Right lobe of liver (tissue), 6 donors: ENCODE measurements at regions not wholly inside any gene's neighbourhood (a gene's known extent, or its start where the extent isn't known, plus 50 kb on each side); places are given as distances from the start of the nearest gene placed in this dataset.
"Not testable (repeated sequence)": the region's sequence is repeated elsewhere in the genome, so short reads cannot be mapped to it uniquely, and the experiment has no call there.

Source experiments
- ATAC-seq, 4 donors: fragments of 200-7000 bp; cut with Tn5 transposase; one replicate each; pipeline ENCODE4 v1.9.1; 2020; ENCODE audit warnings: mild to moderate bottlenecking in 4 of 4, moderate library complexity in 4 of 4
- DNase-seq, 3 donors: peaks; one replicate each; pipeline ENCODE4 v3.0.0-alpha.2; 2020
- H3K27ac ChIP-seq, 3 donors: fragments of 200-600 bp; one replicate each; pipeline ENCODE4 v1.8.0; 2022
- H3K27me3 ChIP-seq, 2 donors: fragments of 200-600 bp; one replicate each; pipeline ENCODE4 v1.8.0; 2022
- H3K36me3 ChIP-seq, 4 donors: fragments of 200-600 bp; sonication (generic) in 1 of 4; one replicate each; pipeline versions ENCODE4 v1.5.1 to v1.8.0; 2017 to 2022; ENCODE audit warnings: control low read depth in 1 of 4
- H3K4me1 ChIP-seq, 4 donors: fragments of 200-600 bp; sonication (generic) in 1 of 4; one replicate each; pipeline versions ENCODE4 v1.5.1 to v1.8.0; 2017 to 2022; ENCODE audit warnings: control low read depth in 1 of 4
- H3K4me3 ChIP-seq, 3 donors: fragments of 200-600 bp; one replicate each; pipeline ENCODE4 v1.8.0; 2022
- H3K9me3 ChIP-seq, 4 donors: fragments of 200-600 bp; sonication (generic) in 1 of 4; one replicate each; pipeline versions ENCODE4 v1.5.1 to v1.8.0; 2017 to 2022; ENCODE audit warnings: control low read depth in 1 of 4
- POLR2A ChIP-seq: fragments of 450-650 bp; IDR thresholded peaks from one replicate; pipeline ENCODE4 v1.6.1; 2017; ENCODE audit warnings: antibody characterized with exemption, mild to moderate bottlenecking
- WGBS: methylation state at CpG from one replicate; pipeline ENCODE4 v1.1.6; 2018; ENCODE audit warnings: low coverage, low lambda C conversion rate; ENCODE audit not compliant: insufficient coverage; ENCODE audit errors: missing lambda C conversion rate; 5-methylcytosine and 5-hydroxymethylcytosine counted together
- intact Hi-C, 2 donors: fragments of 100-400 bp; cut with DNase I; formaldehyde crosslinking; loops; one replicate each; pipeline versions ENCODE4 v1.11.2 to v1.14.1; 2022
- TF ChIP-seq, protein P1 (sequence below), 4 donors: fragments of 200-600 bp in 3 of 4; fragments of 450-650 bp in 1 of 4; IDR thresholded peaks; one replicate each; pipeline versions ENCODE4 v1.5.1 to v1.8.0; 2016 to 2022; ENCODE audit warnings: antibody characterized with exemption in 4 of 4, mild to moderate bottlenecking in 2 of 4
- donor health status: DM: no; HTN: yes; CAD: no.
- donor health status: DM: no; HTN: no; CAD: no.
- donor health status: DM: no; HTN: no; CAD: no.
- donor health status: DM: no; HTN: yes; CAD: no.
- donor health status: DM: no; HTN: yes; CAD: no.

GRCh38 chr7:63291758-63292157 is 706.9 kb upstream of the ZNF722 start:
- ATAC-seq, H3K27me3 ChIP-seq, H3K4me3 ChIP-seq, H3K4me1 ChIP-seq, intact Hi-C loops, H3K27ac ChIP-seq, DNase-seq, H3K36me3 ChIP-seq, H3K9me3 ChIP-seq: not testable (repeated sequence)
- WGBS, result 75% methylated on average over 2 of the region's 2 CpGs

DNA sequence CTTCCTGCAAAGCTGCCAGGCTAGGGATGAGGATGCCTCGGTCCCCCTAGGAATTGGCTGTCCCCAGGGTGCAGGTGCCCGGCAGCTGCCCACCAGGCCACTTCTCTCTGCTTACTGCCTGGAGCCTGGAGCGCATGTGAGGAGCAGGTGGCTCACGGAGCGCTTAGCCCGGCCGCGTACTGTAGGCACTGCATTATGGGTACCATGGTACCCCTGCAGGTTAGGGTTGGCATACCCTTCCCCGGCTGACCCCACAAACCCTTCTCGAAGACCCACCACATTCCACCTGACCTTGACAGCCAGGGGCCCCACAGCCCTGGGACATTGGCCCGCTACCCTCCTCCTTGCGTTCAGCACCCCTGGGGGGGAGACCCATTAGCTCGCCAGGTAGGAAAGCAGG is 681.1 kb upstream of the ZNF722 start:
- H3K4me3 ChIP-seq, H3K27me3 ChIP-seq, H3K27ac ChIP-seq, H3K4me1 ChIP-seq, intact Hi-C loops, H3K9me3 ChIP-seq, H3K36me3 ChIP-seq: not testable (repeated sequence)
- DNase-seq (peak in 2 of 3 donors; percentile 3 to 9), ATAC-seq (peak in 1 of 4 donors; percentile 15)
- 67% methylated on average over 1 of the region's 13 CpGs for WGBS

DNA sequence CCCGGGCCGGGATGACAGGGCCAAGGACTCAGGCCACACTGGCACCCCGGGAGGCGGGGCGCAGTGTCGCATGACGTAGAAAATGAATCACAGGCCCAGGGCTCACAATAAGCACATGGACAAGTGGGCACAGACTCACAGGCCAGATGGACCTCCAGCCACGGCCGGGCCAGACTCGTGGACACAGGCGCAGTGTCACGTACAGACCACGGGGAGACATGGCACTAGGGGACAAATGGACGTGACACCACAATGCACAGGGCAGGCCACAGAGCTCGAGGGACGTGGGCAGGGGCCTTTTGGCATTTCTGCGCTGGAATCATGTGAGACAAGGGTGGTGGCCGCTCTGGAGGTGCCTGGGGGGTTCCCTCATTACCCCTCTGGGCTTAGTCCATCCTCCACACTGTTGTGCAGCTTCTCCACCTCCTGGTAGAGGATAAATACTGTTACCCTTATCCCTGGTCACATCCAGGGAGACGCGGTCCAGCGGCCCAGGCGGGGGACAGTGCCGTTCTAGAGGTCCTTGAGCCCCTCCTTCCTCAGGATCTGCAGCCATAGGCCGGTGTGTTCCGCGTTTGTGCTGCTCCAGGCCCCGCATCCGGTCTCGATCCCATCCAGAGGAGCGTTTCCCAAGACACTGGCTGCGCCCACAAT is 649.8 kb upstream of the ZNF722 start:
- WGBS, result 77% methylated on average over 8 of the region's 31 CpGs
- peak in 2 of 4 donors; percentile 19 to 45 for ATAC-seq
- H3K27ac ChIP-seq, H3K4me3 ChIP-seq, H3K27me3 ChIP-seq, intact Hi-C loops, H3K9me3 ChIP-seq, H3K36me3 ChIP-seq, H3K4me1 ChIP-seq: not testable (repeated sequence)
- peak in 1 of 3 donors; percentile 39 for DNase-seq

DNA sequence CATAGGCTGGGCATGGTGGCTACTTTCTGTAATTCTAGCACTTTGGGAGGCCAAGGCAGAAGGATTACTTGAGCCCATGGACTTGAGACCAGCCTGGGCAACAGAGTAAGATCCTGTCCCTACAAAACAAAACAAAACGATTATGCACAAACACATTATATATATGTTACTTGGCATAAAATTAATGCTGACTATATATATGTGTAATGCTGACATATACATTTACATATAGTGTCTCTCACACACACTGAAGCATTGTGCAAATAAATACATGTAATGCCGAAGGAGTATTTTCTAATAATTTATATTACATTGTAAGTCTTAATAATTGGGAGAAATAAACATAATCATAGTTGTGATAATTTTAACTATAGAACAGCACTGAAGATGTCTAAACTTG is 621.8 kb upstream of the ZNF722 start:
- DNase-seq (no peak), ATAC-seq (no peak)
- no peak overlapping the region for H3K4me3 ChIP-seq
- no peaks in the 10 kb centered on the region for H3K27me3 ChIP-seq
- H3K9me3 ChIP-seq, result no peaks in the 10 kb centered on the region
- 27% methylated on average over 2 of the region's 2 CpGs for WGBS
- H3K4me1 ChIP-seq, result no peaks in the 10 kb centered on the region
- H3K27ac ChIP-seq, result no peak overlapping the region
- no peaks in the 10 kb centered on the region for H3K36me3 ChIP-seq
- intact Hi-C loops, result no loop called here
- TF ChIP-seq POLR2A, result no peak
- TF ChIP-seq, protein P1, sequence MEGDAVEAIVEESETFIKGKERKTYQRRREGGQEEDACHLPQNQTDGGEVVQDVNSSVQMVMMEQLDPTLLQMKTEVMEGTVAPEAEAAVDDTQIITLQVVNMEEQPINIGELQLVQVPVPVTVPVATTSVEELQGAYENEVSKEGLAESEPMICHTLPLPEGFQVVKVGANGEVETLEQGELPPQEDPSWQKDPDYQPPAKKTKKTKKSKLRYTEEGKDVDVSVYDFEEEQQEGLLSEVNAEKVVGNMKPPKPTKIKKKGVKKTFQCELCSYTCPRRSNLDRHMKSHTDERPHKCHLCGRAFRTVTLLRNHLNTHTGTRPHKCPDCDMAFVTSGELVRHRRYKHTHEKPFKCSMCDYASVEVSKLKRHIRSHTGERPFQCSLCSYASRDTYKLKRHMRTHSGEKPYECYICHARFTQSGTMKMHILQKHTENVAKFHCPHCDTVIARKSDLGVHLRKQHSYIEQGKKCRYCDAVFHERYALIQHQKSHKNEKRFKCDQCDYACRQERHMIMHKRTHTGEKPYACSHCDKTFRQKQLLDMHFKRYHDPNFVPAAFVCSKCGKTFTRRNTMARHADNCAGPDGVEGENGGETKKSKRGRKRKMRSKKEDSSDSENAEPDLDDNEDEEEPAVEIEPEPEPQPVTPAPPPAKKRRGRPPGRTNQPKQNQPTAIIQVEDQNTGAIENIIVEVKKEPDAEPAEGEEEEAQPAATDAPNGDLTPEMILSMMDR (IDR thresholded peaks at IDR 0.05), result no peak

GRCh38 chr7:63394139-63394538 is 604.5 kb upstream of the ZNF722 start:
- H3K9me3 ChIP-seq, H3K4me3 ChIP-seq, intact Hi-C loops, H3K27ac ChIP-seq, H3K36me3 ChIP-seq, H3K27me3 ChIP-seq, DNase-seq, H3K4me1 ChIP-seq: not testable (repeated sequence)
- ATAC-seq, result peak in 1 of 4 donors; percentile 24
- WGBS, result no CpG with 5 or more reads among the region's 25 CpGs

DNA sequence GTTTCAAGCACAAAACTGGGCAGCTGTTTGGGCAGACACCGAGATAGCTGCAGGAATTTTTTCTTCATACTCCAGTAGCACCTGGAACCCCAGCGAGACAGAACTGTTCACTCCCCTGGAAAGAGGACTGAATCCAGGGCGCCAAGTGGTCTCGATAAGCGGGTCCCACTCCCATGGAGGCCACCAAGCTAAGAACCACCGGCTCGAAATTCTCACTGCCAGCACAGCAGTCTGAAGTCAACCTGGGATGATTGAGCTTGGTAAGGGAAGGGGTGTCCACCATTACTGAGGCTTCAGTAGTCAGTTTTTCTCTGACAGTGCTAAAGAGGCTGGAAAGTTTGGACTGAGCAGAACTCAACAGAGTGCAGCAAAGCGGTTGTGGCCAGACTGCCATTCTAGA is 590.8 kb upstream of the ZNF722 start:
- no CpG with 5 or more reads among the region's 8 CpGs for WGBS
- intact Hi-C loops, ATAC-seq: not testable (repeated sequence)

More for the DNA sequence above, 590.8 kb upstream of the ZNF722 start:
- H3K4me3 ChIP-seq, H3K4me1 ChIP-seq, H3K36me3 ChIP-seq, H3K27ac ChIP-seq, H3K27me3 ChIP-seq, H3K9me3 ChIP-seq: not testable (repeated sequence)
- peak in 1 of 3 donors; percentile 9 for DNase-seq
